Superior temporal gyrus (tissue), 1 donor: ENCODE measurements at regions not wholly inside any gene's neighbourhood (a gene's known extent, or its start where the extent isn't known, plus 50 kb on each side); places are given as distances from the start of the nearest gene placed in this dataset.
A peak's percentile ranks its signal among the peaks of the same experiment; 100 is the strongest.

Experiments used
- DNase-seq: peaks from one replicate; pipeline ENCODE4 v3.0.0-alpha.2; 2016; ENCODE audit errors: extremely low spot score

GRCh38 chr5:89421035-89421434, 538.1 kb upstream of the MEF2C start:
- DNase-seq, result no peak

- no peak for DNase-seq
Observed at GRCh38 chr5:89418407-89419085, 535.6 kb upstream of the MEF2C start.

- no peak for DNase-seq
Observed at GRCh38 chr5:89417990-89418389, 535.0 kb upstream of the MEF2C start.

GRCh38 chr5:89417515-89417914, 534.5 kb upstream of the MEF2C start:
- no peak for DNase-seq

GRCh38 chr5:89411891-89412290, 528.9 kb upstream of the MEF2C start:
- no peak for DNase-seq

- no peak for DNase-seq
Observed at GRCh38 chr5:89407054-89407453, 524.1 kb upstream of the MEF2C start.

- DNase-seq, result no peak
Observed at GRCh38 chr5:89401659-89402058, 518.7 kb upstream of the MEF2C start.

GRCh38 chr5:89401012-89401411, 518.0 kb upstream of the MEF2C start:
- no peak for DNase-seq

- no peak for DNase-seq
Observed at GRCh38 chr5:89399548-89399947, 516.6 kb upstream of the MEF2C start.

GRCh38 chr5:89397096-89397495, 514.1 kb upstream of the MEF2C start:
- no peak for DNase-seq

GRCh38 chr5:89396278-89396954, 513.4 kb upstream of the MEF2C start:
- no peak for DNase-seq

GRCh38 chr5:89395111-89395510, 512.1 kb upstream of the MEF2C start:
- DNase-seq, result no peak

- DNase-seq, result no peak
Observed at GRCh38 chr5:89388872-89389271, 505.9 kb upstream of the MEF2C start.

- no peak for DNase-seq
Observed at GRCh38 chr5:89384391-89384790, 501.4 kb upstream of the MEF2C start.

GRCh38 chr5:89380635-89381034, 497.7 kb upstream of the MEF2C start:
- no peak for DNase-seq

- peak; percentile 48 for DNase-seq
Observed at GRCh38 chr5:89377767-89378455, 494.9 kb upstream of the MEF2C start.

- DNase-seq, result peak; percentile 41
Observed at GRCh38 chr5:89374818-89375521, 492.0 kb upstream of the MEF2C start.

GRCh38 chr5:89374144-89374784, 491.3 kb upstream of the MEF2C start:
- DNase-seq, result no peak

GRCh38 chr5:89372176-89372575, 489.2 kb upstream of the MEF2C start:
- DNase-seq, result no peak

- no peak for DNase-seq
Observed at GRCh38 chr5:89371646-89372045, 488.7 kb upstream of the MEF2C start.

GRCh38 chr5:89359046-89359445, 476.1 kb upstream of the MEF2C start:
- no peak for DNase-seq
